ENCODE measurements at regions not wholly inside any gene's neighbourhood (a gene's known extent, or its start where the extent isn't known, plus 50 kb on each side); places are given as distances from the start of the nearest gene placed in this dataset.

GRCh38 chr2:66084948-66085590 is 349.9 kb upstream of the MEIS1 start:
- DNase-seq (no peak), ATAC-seq (no peak)
- no peaks in the 10 kb centered on the region for H3K27me3 ChIP-seq
- no peaks in the 10 kb centered on the region for H3K4me1 ChIP-seq
- H3K4me3 ChIP-seq = no peak overlapping the region
- H3K9me3 ChIP-seq = no peaks in the 10 kb centered on the region
- TF ChIP-seq POLR2A (IDR thresholded peaks at IDR 0.05) (no peak), CTCF (IDR thresholded peaks at IDR 0.05) (no peak)
- 73 to 75% methylated on average over 8 to 9 of the region's 9 CpGs for WGBS, 2 donors
- no peaks in the 10 kb centered on the region for H3K36me3 ChIP-seq (replicated peaks in 1 of 2; ENCODE audit: insufficient read depth in 1 of 2, low read depth in 2 of 2)
- no peak overlapping the region for H3K27ac ChIP-seq
- intact Hi-C loops (cut with DNase I) = no loop called here

DNA sequence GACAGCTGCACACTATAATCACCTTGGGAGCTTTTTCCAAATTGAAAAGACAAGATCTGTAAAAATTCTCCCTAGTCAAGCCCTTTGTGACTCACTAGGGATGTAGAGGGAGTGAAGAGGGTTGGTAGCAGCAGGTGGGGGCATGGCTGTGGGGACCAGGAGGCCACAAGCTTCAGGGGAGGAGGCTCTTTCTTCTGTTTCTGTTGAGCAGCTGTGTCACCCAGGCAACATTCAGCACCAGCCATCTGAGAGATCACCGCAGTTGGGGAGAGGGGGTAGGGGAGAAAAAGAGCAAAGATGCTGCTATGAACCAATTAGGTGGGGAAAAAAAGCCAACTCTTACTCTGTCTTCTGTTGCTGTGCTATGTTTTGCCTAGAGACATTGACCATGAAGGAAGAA is 352.3 kb upstream of the MEIS1 start:
- intact Hi-C loops (cut with DNase I) = no loop called here
- ATAC-seq (no peak), DNase-seq (no peak)
- 58 to 100% methylated on average over 1 of the region's 1 CpG for WGBS, 2 donors
- no peaks in the 10 kb centered on the region for H3K36me3 ChIP-seq (replicated peaks in 1 of 2; ENCODE audit: insufficient read depth in 1 of 2, low read depth in 2 of 2)
- no peaks in the 10 kb centered on the region for H3K27me3 ChIP-seq
- H3K9me3 ChIP-seq = no peaks in the 10 kb centered on the region
- no peak overlapping the region for H3K27ac ChIP-seq
- no peak overlapping the region for H3K4me3 ChIP-seq
- no peaks in the 10 kb centered on the region for H3K4me1 ChIP-seq
- TF ChIP-seq CTCF (IDR thresholded peaks at IDR 0.05) (no peak), POLR2A (IDR thresholded peaks at IDR 0.05) (no peak)

DNA sequence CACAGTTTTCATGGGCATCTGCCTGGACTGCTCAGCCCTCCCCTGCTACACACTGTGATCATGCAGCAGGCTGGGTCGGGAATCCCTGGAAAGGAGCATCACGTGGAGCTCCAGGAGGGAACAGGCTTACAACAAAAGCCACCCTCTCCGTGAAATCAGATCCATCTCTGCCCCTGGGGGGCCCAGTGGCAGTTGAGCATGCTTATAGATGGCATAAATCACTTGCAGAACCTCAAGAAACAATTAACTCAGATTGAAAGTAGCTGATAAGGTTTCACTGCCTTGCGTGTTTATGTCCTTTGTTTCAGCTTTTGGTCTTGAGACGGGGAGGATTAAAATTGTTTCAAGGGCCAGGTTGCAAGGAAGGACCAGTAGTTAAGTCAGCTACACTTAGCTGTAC is 354.8 kb upstream of the MEIS1 start:
- no peaks in the 10 kb centered on the region for H3K27me3 ChIP-seq
- intact Hi-C loops (cut with DNase I) = no loop called here
- no peak for ATAC-seq
- H3K9me3 ChIP-seq = no peaks in the 10 kb centered on the region
- no peak overlapping the region for H3K4me3 ChIP-seq
- no peaks in the 10 kb centered on the region for H3K4me1 ChIP-seq
- H3K36me3 ChIP-seq (replicated peaks in 1 of 2; ENCODE audit: insufficient read depth in 1 of 2, low read depth in 2 of 2) = no peaks in the 10 kb centered on the region
- no peak for DNase-seq
- TF ChIP-seq POLR2A (IDR thresholded peaks at IDR 0.05) (no peak), CTCF (IDR thresholded peaks at IDR 0.05) (no peak)
- WGBS, 2 donors = 50 to 65% methylated on average over 5 of the region's 5 CpGs
- H3K27ac ChIP-seq = no peak overlapping the region

DNA sequence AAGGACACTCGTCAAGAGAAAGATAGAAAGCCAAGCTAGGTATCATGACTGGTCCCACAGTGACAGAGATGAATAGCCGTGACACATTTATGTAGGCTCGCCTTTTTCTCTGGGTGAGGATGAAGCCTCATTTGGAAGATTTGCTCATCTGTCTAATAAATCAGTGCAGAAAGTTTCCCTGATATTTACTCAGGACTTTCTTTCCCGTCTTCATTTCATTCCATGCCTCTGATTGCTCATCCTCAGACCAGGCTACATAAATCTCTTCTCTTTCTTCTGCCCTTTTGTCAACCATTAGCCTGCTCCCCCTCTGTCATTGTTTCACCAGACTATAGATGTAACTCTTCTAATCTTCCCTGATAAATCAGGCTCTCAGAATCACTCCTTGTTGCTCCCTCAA is 361.8 kb upstream of the MEIS1 start:
- no peak overlapping the region for H3K4me3 ChIP-seq
- TF ChIP-seq CTCF (IDR thresholded peaks at IDR 0.05) (no peak), POLR2A (IDR thresholded peaks at IDR 0.05) (no peak)
- 69 to 81% methylated on average over 4 of the region's 4 CpGs for WGBS, 2 donors
- peaks cover 4% of the 10 kb centered on the region for H3K4me1 ChIP-seq
- ATAC-seq (no peak), DNase-seq (no peak)
- H3K36me3 ChIP-seq (replicated peaks in 1 of 2; ENCODE audit: insufficient read depth in 1 of 2, low read depth in 2 of 2) = no peaks in the 10 kb centered on the region
- no peaks in the 10 kb centered on the region for H3K9me3 ChIP-seq
- no peaks in the 10 kb centered on the region for H3K27me3 ChIP-seq
- no peak overlapping the region for H3K27ac ChIP-seq
- intact Hi-C loops (cut with DNase I) = no loop called here
